Neural cell (in vitro differentiated cells): ENCODE measurements at regions not wholly inside any gene's neighbourhood (a gene's known extent, or its start where the extent isn't known, plus 50 kb on each side); places are given as distances from the start of the nearest gene placed in this dataset.

Experiments used
- H2AFZ ChIP-seq: fragments of 200-600, 300-800 bp; sonication (generic), shearing (Covaris generic); 2 replicates; pipeline ENCODE4 v1.6.0; 2014; ENCODE audit warnings: low read depth, mild to moderate bottlenecking, antibody characterized with exemption, low read length, moderate library complexity
- H3F3A ChIP-seq: fragments of 200-600 bp; shearing (Covaris generic); 2 replicates; pipeline ENCODE4 v1.6.1; 2016; ENCODE audit warnings: mild to moderate bottlenecking, moderate library complexity, mixed read lengths, antibody characterized with exemption, low read length; ENCODE audit not compliant: insufficient read depth, poor library complexity, severe bottlenecking
- H3K27ac ChIP-seq: fragments of 200-600, 300-800 bp; sonication (generic), shearing (Covaris generic); 2 replicates; pipeline ENCODE4 v1.5.1; 2014; ENCODE audit warnings: mild to moderate bottlenecking, low read length, moderate library complexity
- H3K27me3 ChIP-seq: fragments of 300-800, 200-600 bp; sonication (generic), shearing (Covaris generic); 2 replicates; pipeline ENCODE4 v1.6.0; 2014; ENCODE audit warnings: mild to moderate bottlenecking, low read depth, low read length, moderate library complexity; ENCODE audit not compliant: insufficient read depth
- H3K36me3 ChIP-seq: fragments of 300-800, 200-600 bp; sonication (generic), shearing (Covaris generic); 2 replicates; pipeline ENCODE4 v1.5.1; 2014; ENCODE audit warnings: mild to moderate bottlenecking, antibody characterized with exemption, low read length, moderate library complexity; ENCODE audit not compliant: insufficient read depth
- H3K4me2 ChIP-seq: fragments of 300-800, 200-600 bp; sonication (generic), shearing (Covaris generic); 2 replicates; pipeline ENCODE4 v1.6.0; 2014; ENCODE audit warnings: mild to moderate bottlenecking, low read length
- H3K4me3 ChIP-seq: fragments of 300-800, 200-600 bp; sonication (generic), shearing (Covaris generic); 2 replicates; pipeline ENCODE4 v1.5.1; 2014; ENCODE audit warnings: mild to moderate bottlenecking, low read length, moderate library complexity
- H3K79me2 ChIP-seq: fragments of 200-600 bp; shearing (Covaris generic); replicated peaks from 2 replicates; pipeline ENCODE4 v1.6.0; 2014; ENCODE audit warnings: mild to moderate bottlenecking, low read length, moderate library complexity; ENCODE audit not compliant: insufficient read depth
- H3K9ac ChIP-seq: fragments of 300-800, 200-600 bp; sonication (generic), shearing (Covaris generic); 2 replicates; pipeline ENCODE4 v1.6.1; 2016; ENCODE audit warnings: mild to moderate bottlenecking, low read length, mixed read lengths
- H3K9me2 ChIP-seq: fragments of 200-600 bp; shearing (Covaris generic); 2 replicates; pipeline ENCODE4 v1.6.1; 2016; ENCODE audit warnings: mild to moderate bottlenecking, low read length, mixed read lengths; ENCODE audit not compliant: insufficient read depth
- H3K9me3 ChIP-seq: fragments of 200-600, 300-800 bp; sonication (generic), shearing (Covaris generic); 2 replicates; pipeline ENCODE4 v1.6.1; 2016; ENCODE audit warnings: mild to moderate bottlenecking, mixed run types, low read length, moderate library complexity, mixed read lengths
- H4K20me1 ChIP-seq: fragments of 200-600 bp; shearing (Covaris generic); 2 replicates; pipeline ENCODE4 v1.6.1; 2016; ENCODE audit warnings: mild to moderate bottlenecking, mixed run types; ENCODE audit not compliant: insufficient read depth
- EP300 ChIP-seq: fragments of 450-650 bp; conservative IDR thresholded peaks from 2 replicates; pipeline ENCODE4 v1.6.1; 2014; ENCODE audit warnings: antibody characterized with exemption, mild to moderate bottlenecking, moderate library complexity; ENCODE audit not compliant: poor library complexity, severe bottlenecking
- EZH2 ChIP-seq: fragments of 200-600, 300-800 bp; shearing (Covaris generic), sonication (generic); IDR thresholded peaks from 2 replicates; pipeline ENCODE4 v1.6.1; 2014; ENCODE audit warnings: antibody characterized with exemption, low read length, borderline replicate concordance, mild to moderate bottlenecking; ENCODE audit not compliant: insufficient read depth, poor library complexity, severe bottlenecking
- MXI1 ChIP-seq: fragments of 450-650 bp; conservative IDR thresholded peaks from 2 replicates; pipeline ENCODE4 v1.6.1; 2014; ENCODE audit warnings: antibody characterized with exemption, mild to moderate bottlenecking; ENCODE audit not compliant: poor library complexity, severe bottlenecking
- POLR2AphosphoS5 ChIP-seq: IDR thresholded peaks from 2 replicates; pipeline ENCODE4 v1.6.1; 2012
- RAD21 ChIP-seq: fragments of 450-650 bp; conservative IDR thresholded peaks from 2 replicates; pipeline ENCODE4 v1.6.1; 2014; ENCODE audit warnings: antibody characterized with exemption, mild to moderate bottlenecking, moderate library complexity
- REST ChIP-seq: IDR thresholded peaks from 2 replicates; pipeline ENCODE4 v1.6.1; 2012; ENCODE audit warnings: borderline replicate concordance
- SMC3 ChIP-seq: fragments of 450-650 bp; conservative IDR thresholded peaks from 2 replicates; pipeline ENCODE4 v1.6.1; 2014; ENCODE audit warnings: antibody characterized with exemption, mild to moderate bottlenecking, moderate library complexity; ENCODE audit not compliant: poor library complexity
- TAF1 ChIP-seq: IDR thresholded peaks from 2 replicates; pipeline ENCODE4 v1.6.1; 2012; ENCODE audit warnings: low read depth
- TF ChIP-seq, protein P1 (sequence below): fragments of 450-650 bp; IDR thresholded peaks from 2 replicates; pipeline ENCODE4 v1.5.1; 2014; ENCODE audit warnings: antibody characterized with exemption, mild to moderate bottlenecking, moderate library complexity; ENCODE audit not compliant: poor library complexity, severe bottlenecking

DNA sequence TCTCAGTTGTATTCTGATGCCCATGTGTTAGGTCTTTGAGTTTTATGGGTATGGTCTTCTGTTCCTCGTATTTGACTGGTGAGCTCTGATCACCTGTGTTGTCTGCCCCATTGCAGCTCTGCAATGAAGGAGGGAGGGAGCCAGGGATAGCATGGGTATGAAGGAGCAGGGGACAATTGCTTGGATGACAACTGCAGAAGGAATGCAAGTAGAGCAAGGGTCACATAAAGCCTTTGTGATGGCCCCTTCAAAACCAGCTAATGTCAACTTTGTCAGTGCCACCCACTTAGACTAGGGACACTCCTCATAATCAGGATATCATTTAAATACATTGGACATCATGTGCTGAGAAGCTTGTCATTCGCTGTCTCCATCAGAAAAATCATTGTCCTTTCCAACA lies 152.7 kb upstream of the MAF start:
- Histone ChIP-seq H3K4me2 (no peak overlapping the region), H3F3A (no peaks in the 10 kb centered on the region)
- TF ChIP-seq EP300 (no peak), EZH2 (no peak), TAF1 (no peak), POLR2AphosphoS5 (no peak), RAD21 (no peak), SMC3 (no peak), REST (no peak), MXI1 (no peak)
- TF ChIP-seq, protein P1, sequence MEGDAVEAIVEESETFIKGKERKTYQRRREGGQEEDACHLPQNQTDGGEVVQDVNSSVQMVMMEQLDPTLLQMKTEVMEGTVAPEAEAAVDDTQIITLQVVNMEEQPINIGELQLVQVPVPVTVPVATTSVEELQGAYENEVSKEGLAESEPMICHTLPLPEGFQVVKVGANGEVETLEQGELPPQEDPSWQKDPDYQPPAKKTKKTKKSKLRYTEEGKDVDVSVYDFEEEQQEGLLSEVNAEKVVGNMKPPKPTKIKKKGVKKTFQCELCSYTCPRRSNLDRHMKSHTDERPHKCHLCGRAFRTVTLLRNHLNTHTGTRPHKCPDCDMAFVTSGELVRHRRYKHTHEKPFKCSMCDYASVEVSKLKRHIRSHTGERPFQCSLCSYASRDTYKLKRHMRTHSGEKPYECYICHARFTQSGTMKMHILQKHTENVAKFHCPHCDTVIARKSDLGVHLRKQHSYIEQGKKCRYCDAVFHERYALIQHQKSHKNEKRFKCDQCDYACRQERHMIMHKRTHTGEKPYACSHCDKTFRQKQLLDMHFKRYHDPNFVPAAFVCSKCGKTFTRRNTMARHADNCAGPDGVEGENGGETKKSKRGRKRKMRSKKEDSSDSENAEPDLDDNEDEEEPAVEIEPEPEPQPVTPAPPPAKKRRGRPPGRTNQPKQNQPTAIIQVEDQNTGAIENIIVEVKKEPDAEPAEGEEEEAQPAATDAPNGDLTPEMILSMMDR, result no peak

DNA sequence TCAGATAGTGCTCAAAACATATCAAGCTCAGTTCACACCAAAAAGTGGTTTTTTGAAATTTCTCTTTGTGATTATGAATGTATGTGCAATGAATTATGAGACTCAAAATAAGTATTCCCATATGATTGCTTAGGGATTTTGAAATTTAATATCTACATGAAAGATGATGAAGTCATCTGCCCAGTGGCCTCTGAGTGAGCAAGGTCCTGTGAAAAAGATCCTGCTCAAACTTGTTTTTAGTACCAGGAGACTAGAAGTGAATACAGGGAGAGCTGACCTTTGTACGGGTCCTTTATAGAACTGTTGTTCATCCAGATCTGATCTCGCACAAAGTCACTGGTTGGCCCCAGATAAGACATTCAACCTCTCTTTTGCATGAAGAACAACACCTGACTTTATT lies 151.9 kb upstream of the MAF start:
- Histone ChIP-seq H3K27ac (no peak overlapping the region), H4K20me1 (no peaks in the 10 kb centered on the region), H3K27me3 (no peaks in the 10 kb centered on the region), H3K4me3 (no peak overlapping the region), H3K9me2 (no peaks in the 10 kb centered on the region), H3K36me3 (no peaks in the 10 kb centered on the region), H3K9me3 (no peaks in the 10 kb centered on the region), H3K9ac (no peak overlapping the region), H3F3A (no peaks in the 10 kb centered on the region), H3K4me2 (no peak overlapping the region), H2AFZ (no peak overlapping the region), H3K79me2 (no peaks in the 10 kb centered on the region)
- TF ChIP-seq SMC3 (no peak), POLR2AphosphoS5 (no peak), REST (no peak), MXI1 (no peak), EZH2 (no peak)
- TF ChIP-seq, protein P1, result no peak

More for the DNA sequence above, 152.7 kb upstream of the MAF start:
- no peaks in the 10 kb centered on the region for H3K36me3 ChIP-seq
- H3K4me3 ChIP-seq, result no peak overlapping the region
- no peak overlapping the region for H3K27ac ChIP-seq
- no peaks in the 10 kb centered on the region for H3K27me3 ChIP-seq
- no peak overlapping the region for H2AFZ ChIP-seq
- H3K9me2 ChIP-seq, result no peaks in the 10 kb centered on the region
- no peaks in the 10 kb centered on the region for H4K20me1 ChIP-seq
- no peaks in the 10 kb centered on the region for H3K79me2 ChIP-seq
- H3K9me3 ChIP-seq, result no peaks in the 10 kb centered on the region
- H3K9ac ChIP-seq, result no peak overlapping the region
